ENCODE measurements at regions not wholly inside any gene's neighbourhood (a gene's known extent, or its start where the extent isn't known, plus 50 kb on each side); places are given as distances from the start of the nearest gene placed in this dataset.

- TF ChIP-seq REST (IDR thresholded peaks at IDR 0.05; ENCODE audit: insufficient read depth in 1 of 2, low read depth in 2 of 2, low read length in 2 of 2) (no peak), POLR2AphosphoS5 (IDR thresholded peaks at IDR 0.05; ENCODE audit: low read depth, low read length) (no peak), SIN3A (IDR thresholded peaks at IDR 0.05; ENCODE audit: borderline replicate concordance, insufficient read depth, low read length) (no peak), TAF1 (IDR thresholded peaks at IDR 0.05; ENCODE audit: borderline replicate concordance, insufficient read depth, low read length) (no peak), FOXP2 (optimal IDR thresholded peaks at IDR 0.05; ENCODE audit: borderline replicate concordance, extremely low read depth, extremely low read length, insufficient read depth) (no peak)
Measured at GRCh38 chr19:33888665-33889064, 92.0 kb downstream of the KCTD15 start.

GRCh38 chr19:33890569-33890968, 93.9 kb downstream of the KCTD15 start:
- no peak for TF ChIP-seq POLR2AphosphoS5 (IDR thresholded peaks at IDR 0.05; ENCODE audit: low read depth, low read length)

GRCh38 chr19:33891773-33892172, 95.1 kb downstream of the KCTD15 start:
- TF ChIP-seq REST (IDR thresholded peaks at IDR 0.05; ENCODE audit: insufficient read depth in 1 of 2, low read depth in 2 of 2, low read length in 2 of 2) (no peak), SIN3A (IDR thresholded peaks at IDR 0.05; ENCODE audit: borderline replicate concordance, insufficient read depth, low read length) (no peak), POLR2AphosphoS5 (IDR thresholded peaks at IDR 0.05; ENCODE audit: low read depth, low read length) (no peak), FOXP2 (optimal IDR thresholded peaks at IDR 0.05; ENCODE audit: borderline replicate concordance, extremely low read depth, extremely low read length, insufficient read depth) (no peak), TAF1 (IDR thresholded peaks at IDR 0.05; ENCODE audit: borderline replicate concordance, insufficient read depth, low read length) (no peak)

GRCh38 chr19:33894787-33895186, 98.1 kb downstream of the KCTD15 start:
- TF ChIP-seq REST (IDR thresholded peaks at IDR 0.05; ENCODE audit: insufficient read depth in 1 of 2, low read depth in 2 of 2, low read length in 2 of 2) = no peak
- TF ChIP-seq TAF1 (IDR thresholded peaks at IDR 0.05; ENCODE audit: borderline replicate concordance, insufficient read depth, low read length) = no peak
- no peak for TF ChIP-seq SIN3A (IDR thresholded peaks at IDR 0.05; ENCODE audit: borderline replicate concordance, insufficient read depth, low read length)
- TF ChIP-seq POLR2AphosphoS5 (IDR thresholded peaks at IDR 0.05; ENCODE audit: low read depth, low read length) = no peak
- TF ChIP-seq FOXP2 (optimal IDR thresholded peaks at IDR 0.05; ENCODE audit: borderline replicate concordance, extremely low read depth, extremely low read length, insufficient read depth) = no peak

GRCh38 chr19:33895366-33895765, 98.7 kb downstream of the KCTD15 start:
- TF ChIP-seq FOXP2 (optimal IDR thresholded peaks at IDR 0.05; ENCODE audit: borderline replicate concordance, extremely low read depth, extremely low read length, insufficient read depth) (no peak), SIN3A (IDR thresholded peaks at IDR 0.05; ENCODE audit: borderline replicate concordance, insufficient read depth, low read length) (no peak), POLR2AphosphoS5 (IDR thresholded peaks at IDR 0.05; ENCODE audit: low read depth, low read length) (no peak), REST (IDR thresholded peaks at IDR 0.05; ENCODE audit: insufficient read depth in 1 of 2, low read depth in 2 of 2, low read length in 2 of 2) (no peak), TAF1 (IDR thresholded peaks at IDR 0.05; ENCODE audit: borderline replicate concordance, insufficient read depth, low read length) (no peak)
